GM18907 (cell line): ENCODE measurements at regions not wholly inside any gene's neighbourhood (a gene's known extent, or its start where the extent isn't known, plus 50 kb on each side); places are given as distances from the start of the nearest gene placed in this dataset.

Source experiments
- ATAC-seq: cut with Tn5 transposase; IDR thresholded peaks from one replicate; pipeline ENCODE4 v1.9.1; 2021; ENCODE audit warnings: mild to moderate bottlenecking, moderate library complexity; ENCODE audit not compliant: unreplicated experiment

- ATAC-seq: no peak
Observed at GRCh38 chr2:118622913-118623312, 224.5 kb downstream of the EN1 start.

DNA sequence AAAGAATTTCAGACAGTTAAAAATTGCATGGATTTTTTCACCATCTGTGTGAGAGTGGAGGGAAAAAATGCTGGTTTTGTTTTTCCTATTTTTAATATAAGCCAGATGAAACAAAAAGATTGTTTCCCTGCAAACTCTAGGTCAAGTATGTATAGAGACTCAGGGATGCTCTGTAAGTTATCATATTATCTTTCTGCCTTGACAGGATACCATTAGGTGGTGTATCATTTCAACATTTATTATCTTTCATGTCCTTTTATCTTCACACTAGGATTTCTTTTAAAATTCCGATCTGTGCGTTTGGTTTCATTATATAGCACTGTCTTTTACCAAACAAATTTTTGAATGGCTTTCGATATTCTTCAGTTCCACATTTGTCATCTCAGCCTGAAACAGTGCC lies 225.3 kb downstream of the EN1 start:
- no peak for ATAC-seq

- no peak for ATAC-seq
Observed at GRCh38 chr2:118618279-118618678, 229.2 kb downstream of the EN1 start.

DNA sequence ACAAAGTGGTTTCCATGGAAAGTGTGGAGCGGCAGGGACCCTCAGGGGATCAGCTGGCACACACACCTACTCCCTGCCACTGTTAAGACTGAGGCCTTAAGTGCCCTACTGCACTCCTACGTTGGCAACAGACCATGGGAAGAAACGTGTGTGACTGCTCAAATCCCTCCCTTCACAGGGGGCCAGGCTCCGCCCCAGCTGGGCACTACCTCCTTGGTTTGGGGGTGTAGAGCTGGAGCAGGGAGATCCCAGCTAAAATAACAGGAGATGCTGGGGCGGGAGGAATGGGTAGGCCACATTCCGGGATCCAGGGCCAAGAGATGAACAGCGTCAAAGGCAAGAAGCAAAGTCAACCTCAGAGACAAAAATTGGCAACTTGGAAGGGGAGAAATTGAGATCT lies 231.0 kb downstream of the EN1 start:
- ATAC-seq: no peak

GRCh38 chr2:118614841-118615271 lies 232.6 kb downstream of the EN1 start:
- no peak for ATAC-seq

DNA sequence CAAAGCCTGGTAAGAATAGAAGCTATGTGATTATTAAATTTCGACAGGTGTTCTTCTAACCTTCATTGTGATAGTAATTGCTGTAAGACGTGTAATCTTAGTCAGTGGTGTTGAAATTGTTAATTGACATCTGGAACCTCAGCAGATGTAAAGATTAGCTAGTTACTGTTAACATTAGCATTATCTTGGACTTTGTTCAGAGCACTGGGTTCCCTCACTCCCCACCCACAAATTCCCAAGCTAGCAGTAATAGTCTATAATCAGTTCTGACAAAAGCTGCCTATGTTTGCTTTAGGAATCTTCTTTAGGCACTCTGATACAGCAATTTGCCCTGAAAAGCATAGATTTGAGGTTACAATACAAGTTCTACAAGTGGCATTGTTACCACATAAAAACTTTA lies 233.7 kb downstream of the EN1 start:
- no peak for ATAC-seq

DNA sequence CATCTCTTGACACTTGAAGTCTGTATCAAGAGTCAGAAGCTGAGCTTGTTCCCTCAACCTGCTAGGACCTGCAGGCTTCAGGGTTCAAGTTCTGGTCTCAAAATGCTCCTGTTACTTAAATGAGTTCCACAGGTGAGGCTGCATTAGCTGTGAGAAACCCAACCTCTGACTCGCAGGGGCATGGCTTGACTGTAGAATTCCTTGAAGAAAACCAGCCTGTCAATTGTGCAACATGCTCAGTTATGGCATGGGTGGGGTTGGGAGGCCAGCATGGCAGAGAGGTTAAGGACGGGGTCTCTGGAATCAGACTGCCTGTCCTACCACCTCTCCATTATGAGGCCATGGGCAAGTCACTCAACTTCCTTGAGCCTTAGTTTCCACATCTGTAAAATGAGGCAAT lies 235.8 kb downstream of the EN1 start:
- ATAC-seq: no peak

- no peak for ATAC-seq
Observed at GRCh38 chr2:118609138-118609537, 238.3 kb downstream of the EN1 start.

DNA sequence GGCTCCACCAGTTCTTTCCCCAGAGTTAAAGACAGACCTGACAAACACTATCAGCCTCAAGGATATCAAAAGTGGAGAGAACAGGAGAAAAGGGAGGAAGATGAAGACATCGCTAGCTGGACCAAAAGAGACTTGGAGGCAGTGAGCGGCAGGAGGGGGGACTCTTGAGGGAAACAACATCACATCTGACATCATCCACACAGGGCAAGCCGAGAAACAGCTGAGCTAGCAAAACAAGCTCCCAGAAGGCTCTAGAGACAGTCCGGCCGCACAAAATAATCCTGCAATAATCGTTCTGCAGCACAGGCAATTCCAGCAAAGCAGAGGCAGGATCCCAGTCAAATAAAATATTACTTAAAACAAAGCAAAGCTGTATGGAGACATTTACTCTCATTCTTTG lies 239.8 kb downstream of the EN1 start:
- no peak for ATAC-seq

DNA sequence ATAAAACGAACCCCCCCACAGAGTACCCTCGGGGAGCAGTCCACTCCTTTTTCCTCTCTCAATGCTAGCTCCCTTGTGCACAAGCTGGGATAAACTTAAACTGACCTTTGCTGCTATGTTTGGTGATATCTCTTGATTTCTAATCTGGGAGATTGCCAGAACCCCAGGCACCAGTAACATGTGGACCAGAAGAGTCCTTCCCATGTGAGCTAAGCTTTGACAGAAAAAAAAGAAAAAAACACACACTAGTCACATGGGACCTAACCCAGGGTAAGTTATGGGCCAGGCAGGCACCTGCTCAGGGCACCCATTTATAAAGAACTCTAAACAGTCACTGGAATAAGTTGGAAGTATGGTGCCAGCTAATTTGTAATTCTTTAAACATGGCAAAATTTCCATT lies 242.6 kb downstream of the EN1 start:
- ATAC-seq: no peak

DNA sequence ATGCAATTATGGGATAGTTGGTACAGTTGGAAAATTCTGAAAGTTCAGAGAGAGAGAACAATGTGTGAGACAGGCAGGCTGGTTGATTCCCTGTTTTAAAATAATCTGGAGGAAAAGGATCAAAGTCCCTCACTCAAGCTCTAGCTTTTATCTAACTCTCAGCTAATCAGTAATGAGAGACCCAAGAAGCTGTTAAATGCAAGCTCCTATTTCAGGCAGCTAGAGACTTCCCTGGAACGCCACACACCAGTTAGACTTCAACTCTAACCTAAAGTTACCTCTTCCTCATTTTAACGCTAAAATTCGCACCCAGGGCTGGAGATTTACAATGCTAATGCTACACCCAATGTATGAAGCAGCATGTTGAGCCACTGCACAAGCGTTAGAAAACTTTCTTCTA lies 243.1 kb downstream of the EN1 start:
- ATAC-seq: no peak

GRCh38 chr2:118599141-118599540 lies 248.3 kb downstream of the EN1 start:
- ATAC-seq: no peak

GRCh38 chr2:118596620-118597019 lies 250.8 kb downstream of the EN1 start:
- ATAC-seq: no peak

GRCh38 chr2:118593257-118593656 lies 254.2 kb downstream of the EN1 start:
- no peak for ATAC-seq

GRCh38 chr2:118591223-118591622 lies 256.2 kb downstream of the EN1 start:
- ATAC-seq: no peak

- ATAC-seq: no peak
Observed at GRCh38 chr2:118589721-118590120, 257.7 kb downstream of the EN1 start.

DNA sequence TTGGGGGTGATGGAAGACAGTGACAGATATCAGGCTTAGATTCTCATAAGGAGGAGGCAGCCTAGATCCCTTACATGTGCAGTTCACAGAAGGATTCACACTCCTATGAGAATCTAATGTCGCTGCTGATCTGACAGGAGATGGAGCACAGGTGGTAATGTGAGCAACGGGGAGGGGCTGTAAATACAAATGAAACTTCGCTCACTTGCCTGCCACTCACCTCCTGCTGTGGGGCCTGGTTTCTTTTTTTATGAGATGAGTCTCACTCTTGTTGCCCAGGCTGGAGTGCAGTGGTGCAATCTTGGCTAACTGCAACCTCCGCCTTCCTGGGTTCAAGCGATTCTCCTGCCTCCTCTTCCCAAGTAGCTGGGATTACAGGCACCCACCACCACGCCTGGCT lies 258.6 kb downstream of the EN1 start:
- ATAC-seq: no peak

DNA sequence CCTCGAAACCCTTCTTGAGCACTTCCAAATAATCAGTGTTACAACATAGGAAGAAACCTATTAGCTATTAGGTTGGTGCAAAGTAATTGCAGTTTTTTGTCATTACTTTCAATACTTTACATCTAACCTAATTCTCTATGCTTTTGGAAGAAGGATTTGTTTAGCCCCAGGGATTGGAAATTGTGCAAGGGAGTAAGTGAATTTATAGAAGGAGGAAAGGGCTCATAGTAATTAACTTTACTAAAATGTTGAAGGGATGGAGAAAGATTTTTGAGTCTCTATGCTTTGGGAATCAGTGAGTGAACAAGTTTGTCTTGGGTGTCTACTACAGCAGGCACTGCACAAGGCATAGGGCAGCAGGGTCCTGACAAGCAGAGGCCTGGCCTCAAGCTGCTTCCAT lies 261.1 kb downstream of the EN1 start:
- no peak for ATAC-seq

- no peak for ATAC-seq
Observed at GRCh38 chr2:118584877-118585276, 262.6 kb downstream of the EN1 start.

GRCh38 chr2:118584062-118584749 lies 263.2 kb downstream of the EN1 start:
- no peak for ATAC-seq

GRCh38 chr2:118582058-118582457 lies 265.4 kb downstream of the EN1 start:
- ATAC-seq: no peak

- no peak for ATAC-seq
Observed at GRCh38 chr2:118580651-118581050, 266.8 kb downstream of the EN1 start.

- no peak for ATAC-seq
Observed at GRCh38 chr2:118580107-118580506, 267.3 kb downstream of the EN1 start.
